ENCODE measurements at regions not wholly inside any gene's neighbourhood (a gene's known extent, or its start where the extent isn't known, plus 50 kb on each side); places are given as distances from the start of the nearest gene placed in this dataset.

DNA sequence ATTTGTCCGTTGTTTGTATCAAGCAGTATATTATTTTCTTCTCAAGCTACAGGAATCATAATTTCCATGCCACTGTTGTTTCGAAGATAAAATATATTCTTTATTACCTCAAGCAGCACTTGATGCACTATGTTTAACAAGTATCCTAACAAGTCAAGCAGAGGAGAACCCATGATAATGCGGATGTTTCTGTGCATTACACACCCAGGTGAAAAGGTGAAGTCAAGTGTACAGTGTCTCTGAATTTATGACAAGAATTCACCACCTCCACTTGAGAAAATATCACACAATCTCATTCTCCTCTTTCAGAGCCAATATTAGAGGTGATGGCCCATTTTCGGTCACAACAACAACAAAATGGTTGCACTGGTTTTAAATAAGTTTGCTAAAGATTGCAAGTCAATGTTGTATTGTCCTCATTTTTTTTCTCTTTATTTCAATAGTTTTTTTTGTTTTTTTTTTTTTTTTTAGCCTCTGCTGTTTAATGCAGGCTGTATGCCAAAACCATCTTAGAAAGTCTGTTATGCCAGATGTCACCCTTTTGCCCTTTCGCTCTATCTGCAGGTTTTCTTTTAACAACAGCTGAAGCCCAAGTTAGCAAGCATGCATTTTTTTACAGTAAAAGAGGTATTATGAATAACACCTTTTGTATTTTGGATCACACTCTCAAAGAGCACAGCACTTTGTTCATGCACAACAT lies 568.7 kb upstream of the LRRN3 start:
- TF ChIP-seq POLR2A (IDR thresholded peaks at IDR 0.05; ENCODE audit: low read depth, low read length) (no peak), CHD1 (IDR thresholded peaks at IDR 0.05; ENCODE audit: low read depth, low read length) (no peak)
- TF ChIP-seq, protein P1, sequence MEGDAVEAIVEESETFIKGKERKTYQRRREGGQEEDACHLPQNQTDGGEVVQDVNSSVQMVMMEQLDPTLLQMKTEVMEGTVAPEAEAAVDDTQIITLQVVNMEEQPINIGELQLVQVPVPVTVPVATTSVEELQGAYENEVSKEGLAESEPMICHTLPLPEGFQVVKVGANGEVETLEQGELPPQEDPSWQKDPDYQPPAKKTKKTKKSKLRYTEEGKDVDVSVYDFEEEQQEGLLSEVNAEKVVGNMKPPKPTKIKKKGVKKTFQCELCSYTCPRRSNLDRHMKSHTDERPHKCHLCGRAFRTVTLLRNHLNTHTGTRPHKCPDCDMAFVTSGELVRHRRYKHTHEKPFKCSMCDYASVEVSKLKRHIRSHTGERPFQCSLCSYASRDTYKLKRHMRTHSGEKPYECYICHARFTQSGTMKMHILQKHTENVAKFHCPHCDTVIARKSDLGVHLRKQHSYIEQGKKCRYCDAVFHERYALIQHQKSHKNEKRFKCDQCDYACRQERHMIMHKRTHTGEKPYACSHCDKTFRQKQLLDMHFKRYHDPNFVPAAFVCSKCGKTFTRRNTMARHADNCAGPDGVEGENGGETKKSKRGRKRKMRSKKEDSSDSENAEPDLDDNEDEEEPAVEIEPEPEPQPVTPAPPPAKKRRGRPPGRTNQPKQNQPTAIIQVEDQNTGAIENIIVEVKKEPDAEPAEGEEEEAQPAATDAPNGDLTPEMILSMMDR (conservative IDR thresholded peaks at IDR 0.05; ENCODE audit: low read depth, low read length) = no peak
